H1 (cell line): ENCODE measurements at regions not wholly inside any gene's neighbourhood (a gene's known extent, or its start where the extent isn't known, plus 50 kb on each side); places are given as distances from the start of the nearest gene placed in this dataset.

ENCODE experiments used
- CTCF ChIA-PET: fragments of 300-600 bp; sonication (Branson Sonifier 250); formaldehyde crosslinking; loops from one replicate; lab custom pipeline; 2021; ENCODE audit not compliant: partially characterized antibody; lab: Charles Lee
- POLR2A ChIA-PET: fragments of 300-600 bp; sonication (Branson Sonifier 250); formaldehyde crosslinking; loops from one replicate; lab custom pipeline; 2021; ENCODE audit warnings: inconsistent platforms; ENCODE audit not compliant: partially characterized antibody; lab: Charles Lee
- DNase-seq, 2 experiments: peaks; one replicate each; pipeline versions ENCODE4 v3.0.0 to v3.0.0-alpha.2; 2010 to 2022; ENCODE audit warnings: low spot score in 2 of 2, low read depth in 1 of 2, mixed read lengths in 1 of 2
- FAIRE-seq: peaks from 2 replicates; lab custom pipeline; 2011; peaks lifted over from hg19 to GRCh38; lab: Jason Lieb, UNC
- H2AFZ ChIP-seq: 2 replicates; pipeline ENCODE4 v1.8.1; 2012; ENCODE audit warnings: low read length, inconsistent platforms
- H2AK5ac ChIP-seq: 2 replicates; pipeline ENCODE4 v1.6.1; 2013; ENCODE audit warnings: low read depth, low read length
- H2BK120ac ChIP-seq: replicated peaks from 2 replicates; pipeline ENCODE3; 2013; ENCODE audit warnings: low read depth, low read length, inconsistent platforms
- H2BK12ac ChIP-seq: 2 replicates; pipeline ENCODE4 v1.6.1; 2013; ENCODE audit warnings: low read depth, low read length
- H2BK15ac ChIP-seq: 2 replicates; pipeline ENCODE4 v1.6.1; 2013; ENCODE audit warnings: low read length
- H2BK20ac ChIP-seq: 2 replicates; pipeline ENCODE4 v1.6.1; 2013; ENCODE audit warnings: low read length
- H2BK5ac ChIP-seq: 2 replicates; pipeline ENCODE4 v1.6.1; 2013; ENCODE audit warnings: low read depth, low read length
- H3K14ac ChIP-seq: 2 replicates; pipeline ENCODE4 v1.6.1; 2013; ENCODE audit warnings: inconsistent platforms; ENCODE audit not compliant: insufficient read length
- H3K18ac ChIP-seq: 2 replicates; pipeline ENCODE4 v1.6.1; 2013; ENCODE audit warnings: low read length; ENCODE audit errors: extremely low read depth
- H3K23ac ChIP-seq: 2 replicates; pipeline ENCODE4 v1.6.1; 2013; ENCODE audit warnings: inconsistent platforms; ENCODE audit not compliant: insufficient read length
- H3K23me2 ChIP-seq: 2 replicates; pipeline ENCODE4 v1.6.1; 2013; ENCODE audit warnings: low read depth, low read length
- H3K27ac ChIP-seq: 2 replicates; pipeline ENCODE4 v1.6.1; 2011; ENCODE audit warnings: low read depth, low read length, inconsistent platforms
- H3K27me3 ChIP-seq, 4 experiments: replicated peaks in 1 of 4; 1 replicate in 1 of 4; 2 replicates in 3 of 4; pipeline versions ENCODE4 v1.6.1 to v1.8.1; 2011 to 2013; ENCODE audit warnings: low read length in 3 of 4, mild to moderate bottlenecking in 3 of 4, inconsistent platforms in 2 of 4, mixed read lengths in 2 of 4, moderate library complexity in 1 of 4; ENCODE audit not compliant: control insufficient read depth in 3 of 4, insufficient read depth in 3 of 4; ENCODE audit errors: extremely low read depth in 1 of 4
- H3K36me3 ChIP-seq, 4 experiments: 2 replicates each; pipeline versions ENCODE4 v1.6.1 to v1.8.1; 2011 to 2013; ENCODE audit warnings: mild to moderate bottlenecking in 4 of 4, low read length in 3 of 4, moderate library complexity in 2 of 4, control low read depth in 1 of 4, inconsistent platforms in 1 of 4; ENCODE audit not compliant: insufficient read depth in 4 of 4, control insufficient read depth in 2 of 4
- H3K4ac ChIP-seq: replicated peaks from 2 replicates; pipeline ENCODE3; 2013; ENCODE audit warnings: low read length, low read depth, mixed read lengths, inconsistent platforms; ENCODE audit not compliant: insufficient read length
- H3K4me1 ChIP-seq, 4 experiments: replicated peaks in 1 of 4; 1 replicate in 1 of 4; 2 replicates in 3 of 4; pipeline versions ENCODE4 v1.6.1 to v1.8.1; 2011 to 2013; ENCODE audit warnings: low read length in 3 of 4, inconsistent platforms in 2 of 4, mixed read lengths in 1 of 4; ENCODE audit not compliant: insufficient read depth in 4 of 4, control insufficient read depth in 3 of 4
- H3K4me2 ChIP-seq, 2 experiments: 2 replicates each; pipeline versions ENCODE4 v1.6.1 to v1.8.1; 2011 to 2013; ENCODE audit warnings: low read depth in 2 of 2, low read length in 2 of 2, control low read depth in 1 of 2, inconsistent platforms in 1 of 2, mild to moderate bottlenecking in 1 of 2; ENCODE audit not compliant: insufficient read depth in 1 of 2
- H3K4me3 ChIP-seq, 4 experiments: fragments of 200-600, 300-600 bp in 1 of 4; sonication (generic), shearing (Covaris generic), sonication (Bioruptor Twin) in 1 of 4; 2 replicates each; pipeline versions ENCODE4 v1.5.1 to v1.8.1; 2011 to 2016; ENCODE audit warnings: low read length in 4 of 4, low read depth in 3 of 4, control low read depth in 2 of 4, inconsistent platforms in 2 of 4, mild to moderate bottlenecking in 2 of 4, mixed read lengths in 1 of 4, moderate library complexity in 1 of 4; ENCODE audit not compliant: insufficient read depth in 2 of 4; ENCODE audit errors: extremely low read depth in 1 of 4
- H3K56ac ChIP-seq: replicated peaks from 2 replicates; pipeline ENCODE3; 2013; ENCODE audit warnings: low read depth, mild to moderate bottlenecking, mixed read lengths, low read length, inconsistent platforms; ENCODE audit not compliant: insufficient read length
- H3K79me1 ChIP-seq: 2 replicates; pipeline ENCODE4 v1.6.1; 2013; ENCODE audit warnings: low read depth, low read length, control low read depth
- H3K79me2 ChIP-seq, 2 experiments: 2 replicates each; pipeline versions ENCODE4 v1.6.1 to v1.8.1; 2012 to 2013; ENCODE audit warnings: low read length in 2 of 2, mild to moderate bottlenecking in 2 of 2, inconsistent platforms in 1 of 2; ENCODE audit not compliant: insufficient read depth in 2 of 2, control insufficient read depth in 1 of 2
- H3K9ac ChIP-seq, 4 experiments: replicated peaks in 1 of 4; 1 replicate in 1 of 4; 2 replicates in 3 of 4; pipeline versions ENCODE4 v1.6.1 to v1.8.1; 2011 to 2013; ENCODE audit warnings: low read depth in 3 of 4, low read length in 3 of 4, control low read depth in 2 of 4, mild to moderate bottlenecking in 2 of 4, moderate library complexity in 2 of 4, inconsistent platforms in 1 of 4; ENCODE audit errors: extremely low read depth in 1 of 4
- H3K9me3 ChIP-seq, 2 experiments: 2 replicates each; pipeline versions ENCODE4 v1.6.1 to v1.8.1; 2012 to 2013; ENCODE audit warnings: mild to moderate bottlenecking in 2 of 2, moderate library complexity in 2 of 2, control low read depth in 1 of 2, inconsistent platforms in 1 of 2, low read depth in 1 of 2, low read length in 1 of 2, mixed read lengths in 1 of 2; ENCODE audit not compliant: insufficient read depth in 2 of 2
- H4K20me1 ChIP-seq, 2 experiments: replicated peaks in 1 of 2; 2 replicates each; pipeline versions ENCODE3 to v1.8.1; 2011 to 2013; ENCODE audit warnings: inconsistent platforms in 2 of 2, low read length in 2 of 2, mild to moderate bottlenecking in 1 of 2; ENCODE audit not compliant: insufficient read depth in 2 of 2, control insufficient read depth in 1 of 2
- H4K5ac ChIP-seq: 2 replicates; pipeline ENCODE4 v1.6.1; 2013; ENCODE audit warnings: low read length, low read depth, mixed read lengths, inconsistent platforms; ENCODE audit not compliant: insufficient read length
- H4K8ac ChIP-seq: 2 replicates; pipeline ENCODE4 v1.8.0; 2013; ENCODE audit warnings: mild to moderate bottlenecking, moderate library complexity, low read length, inconsistent platforms; ENCODE audit not compliant: insufficient read depth; ENCODE audit errors: extremely low read depth
- H4K91ac ChIP-seq: replicated peaks from 2 replicates; pipeline ENCODE3; 2013; ENCODE audit warnings: low read length, mixed read lengths, inconsistent platforms; ENCODE audit not compliant: insufficient read length
- BACH1 ChIP-seq: IDR thresholded peaks from 2 replicates; pipeline ENCODE4 v1.6.1; 2012; ENCODE audit warnings: low read length, improper control_type of control experiment
- BRCA1 ChIP-seq: IDR thresholded peaks from 2 replicates; pipeline ENCODE4 v1.6.1; 2012; ENCODE audit warnings: low read depth, low read length, improper control_type of control experiment
- CEBPB ChIP-seq: IDR thresholded peaks from 2 replicates; pipeline ENCODE4 v1.6.1; 2012; ENCODE audit warnings: low read depth, low read length
- CTBP2 ChIP-seq: IDR thresholded peaks from 2 replicates; pipeline ENCODE4 v1.7.0; 2011; ENCODE audit warnings: borderline replicate concordance, mild to moderate bottlenecking, moderate library complexity, mixed read lengths, low read length; ENCODE audit not compliant: insufficient read depth, insufficient read length
- KDM1A ChIP-seq: fragments of 200-600, 300-600 bp; sonication (generic); IDR thresholded peaks from 2 replicates; pipeline ENCODE4 v1.7.1; 2016; ENCODE audit warnings: mild to moderate bottlenecking, low read length, borderline replicate concordance
- KDM5A ChIP-seq: fragments of 200-600 bp; IDR thresholded peaks from 2 replicates; pipeline ENCODE4 v1.7.1; 2012; ENCODE audit warnings: mild to moderate bottlenecking, low read length, inconsistent platforms, mixed read lengths
- RXRA ChIP-seq: IDR thresholded peaks from 2 replicates; pipeline ENCODE4 v1.6.1; 2011; ENCODE audit warnings: low read depth, mild to moderate bottlenecking, low read length, moderate library complexity; ENCODE audit not compliant: insufficient read depth
- SP2 ChIP-seq: IDR thresholded peaks from 2 replicates; pipeline ENCODE4 v1.6.1; 2012; ENCODE audit warnings: mild to moderate bottlenecking, low read length, inconsistent platforms
- TAF7 ChIP-seq: optimal IDR thresholded peaks from 2 replicates; pipeline ENCODE3; 2011; ENCODE audit warnings: low read depth, mild to moderate bottlenecking, inconsistent platforms, low read length, moderate library complexity, borderline replicate concordance
- ZNF274 ChIP-seq: IDR thresholded peaks from 2 replicates; pipeline ENCODE4 v1.7.0; 2012; ENCODE audit warnings: low read length, borderline replicate concordance; ENCODE audit errors: extremely low read depth
- WGBS, 2 experiments: shearing (Covaris generic) in 1 of 2; methylation state at CpG; one replicate each; pipeline versions ENCODE4 v1.1.6 to v1.1.7; 2013 to 2015; ENCODE audit warnings: low lambda C conversion rate in 2 of 2, mixed read lengths in 2 of 2, inconsistent platforms in 1 of 2, low coverage in 1 of 2, missing lambda C conversion rate in 1 of 2; ENCODE audit not compliant: insufficient replicate concordance in 2 of 2, insufficient coverage in 1 of 2, insufficient read length in 1 of 2; ENCODE audit errors: extremely low coverage in 1 of 2, missing lambda C conversion rate in 1 of 2; 5-methylcytosine and 5-hydroxymethylcytosine counted together

GRCh38 chr2:8196316-8196715 lies 485.5 kb upstream of the ID2 start:
- Histone ChIP-seq H2BK5ac (no peak overlapping the region), H3K18ac (no peak overlapping the region)
- no peak for TF ChIP-seq TAF7
- no peak for TF ChIP-seq BACH1
- no peak for TF ChIP-seq RXRA
- TF ChIP-seq CTBP2: no peak
- TF ChIP-seq BRCA1: no peak
- no peak for TF ChIP-seq CEBPB
- TF ChIP-seq KDM1A: no peak
- no peak for TF ChIP-seq SP2
- no peak for TF ChIP-seq ZNF274
- TF ChIP-seq KDM5A: no peak
- TF ChIP-seq, all 59 proteins: peak for 0
- peaks cover 4 to 17% (median 9%) of the 10 kb centered on the region in 4 experiments; a peak in 6 of 7 replicates for H3K4me1 ChIP-seq
- WGBS, 2 experiments: 86% methylated on average over 3 of the region's 3 CpGs; no CpG with 5 or more reads in 1 of the 2 experiments
- H3K4me2 ChIP-seq: no peak overlapping the region
- no peak overlapping the region for H2BK12ac ChIP-seq
- no peak overlapping the region for H3K4ac ChIP-seq
- CTCF ChIA-PET: interaction anchor here (0.6 kb wide), 1 partner anchor 147 kb away, joined by 4 read pairs; no protein-coding TSS in a partner anchor
- H3K56ac ChIP-seq: no peak overlapping the region
- H3K36me3 ChIP-seq: no peaks in the 10 kb centered on the region; a peak in 1 of 8 replicates
- H4K5ac ChIP-seq: no peak overlapping the region
- POLR2A ChIA-PET: interaction anchor here (0.6 kb wide), 1 partner anchor 11 kb away, joined by 3 read pairs; no protein-coding TSS in a partner anchor
- H2AK5ac ChIP-seq: no peak overlapping the region
- no peak overlapping the region for H2BK15ac ChIP-seq
- no peak overlapping the region for H3K23ac ChIP-seq
- DNase-seq (no peak), FAIRE-seq (no peak)
- H3K23me2 ChIP-seq: peaks cover 2% of the 10 kb centered on the region; the same call in 1 of the 2 replicates
- no peaks in the 10 kb centered on the region for H3K79me2 ChIP-seq
- H2BK20ac ChIP-seq: no peak overlapping the region
- H2BK120ac ChIP-seq: no peak overlapping the region
- H3K27ac ChIP-seq: no peak overlapping the region
- H4K91ac ChIP-seq: no peak overlapping the region
- H2AFZ ChIP-seq: no peak overlapping the region
- H4K20me1 ChIP-seq: no peaks in the 10 kb centered on the region
- no peaks in the 10 kb centered on the region for H3K9me3 ChIP-seq
- no peak overlapping the region for H3K4me3 ChIP-seq
- no peaks in the 10 kb centered on the region for H3K79me1 ChIP-seq
- no peak overlapping the region for H3K14ac ChIP-seq
- H4K8ac ChIP-seq: no peak overlapping the region
- no peak overlapping the region for H3K9ac ChIP-seq
- no peaks in the 10 kb centered on the region for H3K27me3 ChIP-seq
